Fibroblast of skin of scalp (primary cell): ENCODE measurements at regions not wholly inside any gene's neighbourhood (a gene's known extent, or its start where the extent isn't known, plus 50 kb on each side); places are given as distances from the start of the nearest gene placed in this dataset.

Experiments used
- DNase-seq: peaks from one replicate; pipeline ENCODE4 v3.0.0-alpha.2; 2013

DNA sequence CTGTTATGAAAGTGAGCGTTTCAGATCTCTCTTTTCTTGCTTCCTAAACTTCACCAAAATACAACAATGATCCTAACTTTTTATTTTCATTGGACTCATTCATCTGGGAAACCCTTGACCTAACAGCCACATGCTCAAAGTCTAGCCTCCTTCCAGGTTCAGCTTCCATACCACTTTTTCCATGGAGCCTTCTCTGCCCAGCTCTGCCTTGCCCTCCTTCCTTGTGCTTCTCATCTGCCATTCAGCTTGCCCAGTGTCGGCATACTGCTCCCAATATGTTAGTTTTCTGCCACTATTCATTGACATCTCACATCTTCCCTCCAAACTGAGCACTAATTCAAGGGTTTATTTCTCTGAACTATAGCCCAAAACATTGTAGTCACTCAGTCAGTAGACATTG, 214.7 kb downstream of the RAD51AP2 start:
- no peak for DNase-seq

DNA sequence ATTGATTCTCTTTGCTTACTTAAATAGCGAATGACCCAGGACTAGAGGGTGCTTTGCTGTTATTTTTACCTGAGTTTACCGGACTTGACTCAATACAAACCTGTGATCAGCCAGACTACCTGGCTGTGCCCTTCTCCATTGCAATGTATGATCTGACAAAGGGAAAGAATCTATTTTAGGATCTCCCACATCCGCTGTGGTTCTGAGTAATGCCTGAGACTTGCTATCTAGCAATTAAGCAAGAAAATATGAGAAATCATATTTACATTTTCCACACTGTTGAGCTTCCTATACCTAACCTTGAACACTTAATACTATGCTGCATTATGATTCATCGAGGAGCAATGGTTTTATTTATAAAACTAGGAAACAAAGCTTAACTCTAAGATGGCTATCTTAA, 215.2 kb downstream of the RAD51AP2 start:
- DNase-seq: peak; percentile 54

DNA sequence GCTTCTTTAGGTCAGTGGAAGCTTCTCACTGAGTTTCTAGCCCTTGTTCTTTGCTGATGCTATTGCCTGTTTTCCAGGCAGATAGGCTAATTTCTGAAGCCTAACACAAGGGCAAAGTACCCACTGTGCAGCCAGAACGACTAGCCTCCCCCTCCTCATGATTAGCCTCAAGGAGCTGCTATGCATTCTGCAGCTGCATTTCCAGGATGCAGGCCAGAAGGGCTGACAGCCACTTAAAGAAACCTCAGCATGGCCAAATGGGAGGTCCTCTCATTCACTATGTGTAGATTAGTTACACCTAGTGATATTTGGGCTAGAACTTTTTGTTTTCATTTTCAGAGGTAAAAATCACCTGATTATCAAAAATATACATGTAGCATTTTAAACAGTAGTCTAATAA, 216.0 kb downstream of the RAD51AP2 start:
- no peak for DNase-seq

DNA sequence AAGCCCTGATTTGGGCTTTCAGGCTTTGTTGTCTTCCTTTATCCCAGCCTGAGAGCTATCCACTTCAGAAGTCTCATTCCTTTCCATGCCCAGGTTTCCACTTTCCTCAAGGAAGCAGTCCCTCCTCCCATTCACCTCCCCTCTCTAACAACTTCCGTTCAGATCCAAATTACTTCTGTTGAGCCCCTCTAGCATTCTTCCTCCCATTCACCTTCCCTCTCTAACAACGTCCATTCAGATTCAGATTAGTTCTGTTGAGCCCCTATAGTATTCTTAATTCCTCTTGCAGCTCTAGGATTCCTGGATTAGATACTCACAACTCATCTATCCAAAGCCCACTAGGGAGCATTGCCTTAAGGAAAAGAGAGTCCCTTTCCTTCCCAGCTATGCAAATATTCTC, 216.8 kb downstream of the RAD51AP2 start:
- no peak for DNase-seq

DNA sequence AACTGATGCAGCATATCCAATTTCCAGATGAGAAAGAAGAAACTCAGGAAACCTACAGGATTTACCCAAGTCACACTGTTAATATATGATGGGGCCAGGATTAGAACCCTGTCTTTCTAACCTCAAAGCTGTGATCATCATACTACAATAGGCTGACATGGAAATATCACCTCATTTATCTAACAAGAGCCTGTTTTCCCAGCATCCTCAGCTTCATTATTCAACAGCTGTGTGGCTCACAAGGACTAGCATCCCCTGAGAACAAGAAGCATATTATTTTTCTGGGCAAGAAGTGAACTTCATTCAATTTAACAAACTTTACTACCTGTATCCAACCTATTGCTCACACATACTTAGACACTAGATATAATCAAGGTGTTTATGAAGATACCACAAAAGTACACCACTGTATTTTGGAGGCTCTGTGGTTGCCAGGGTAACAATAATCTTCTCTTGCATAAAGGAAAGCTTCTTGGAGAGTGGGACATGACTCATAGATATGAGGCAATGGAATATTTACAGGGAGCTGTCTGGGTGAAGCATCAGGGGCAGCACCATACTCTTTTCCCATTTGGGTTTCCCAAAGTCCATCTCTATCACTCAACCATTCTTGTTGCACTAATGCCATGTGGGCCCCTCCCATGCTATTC, 218.2 kb downstream of the RAD51AP2 start:
- peak; percentile 58 for DNase-seq

DNA sequence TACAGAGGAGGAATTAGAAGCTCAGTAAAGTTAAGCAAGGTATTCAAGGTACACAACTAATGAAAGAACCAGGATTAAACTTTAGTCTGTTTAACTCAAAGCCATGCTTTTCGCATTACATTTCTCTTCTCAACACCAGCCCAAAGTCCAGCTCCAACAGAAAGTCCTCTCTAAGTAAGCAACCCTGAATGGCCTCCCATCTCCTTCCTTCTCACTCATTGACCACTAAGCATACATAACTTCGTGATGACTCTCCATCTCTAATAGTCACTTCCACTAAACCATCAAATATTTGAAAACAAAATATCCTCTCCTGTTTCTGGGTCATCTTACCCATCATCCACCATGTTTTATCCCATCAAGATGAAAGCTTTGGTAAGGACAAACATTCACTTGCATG, 219.8 kb downstream of the RAD51AP2 start:
- peak; percentile 21 for DNase-seq

DNA sequence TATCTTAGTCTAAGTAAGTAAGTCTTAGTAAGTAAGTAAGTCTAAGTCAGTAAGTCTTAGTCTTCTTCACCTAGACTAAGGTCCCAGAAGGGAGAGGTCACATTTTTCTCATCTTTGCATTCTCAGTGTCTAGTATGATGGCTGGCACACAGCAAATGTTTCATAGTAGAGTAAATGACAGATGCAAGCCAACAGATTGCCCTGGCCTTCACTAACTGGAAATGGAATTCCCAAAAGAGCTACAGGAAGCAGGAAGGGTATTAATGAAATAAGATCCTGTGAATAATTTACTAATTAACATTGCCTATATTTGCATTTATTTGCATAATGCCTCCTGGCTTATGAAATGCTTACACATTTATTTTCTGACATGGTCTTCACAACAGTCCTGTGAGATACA, 221.6 kb downstream of the RAD51AP2 start:
- DNase-seq: no peak

DNA sequence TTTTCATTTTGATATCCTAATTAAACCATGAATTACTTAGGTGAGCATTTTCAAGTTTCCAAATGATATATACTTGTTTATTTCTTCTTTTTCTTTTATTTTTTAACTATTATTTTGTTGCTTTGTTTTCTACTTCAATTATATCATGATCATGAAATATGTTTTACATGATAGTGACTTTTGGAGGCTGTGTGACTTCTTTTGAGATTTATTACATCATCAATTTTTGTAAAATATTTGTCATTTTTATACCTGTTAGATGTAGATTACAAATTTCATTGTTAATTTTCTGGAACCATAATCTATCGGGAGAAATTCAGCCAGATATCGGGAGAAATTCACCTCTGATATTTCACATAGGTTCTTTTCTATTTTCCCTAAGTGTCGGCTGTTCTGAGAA, 228.6 kb downstream of the RAD51AP2 start:
- no peak for DNase-seq

DNA sequence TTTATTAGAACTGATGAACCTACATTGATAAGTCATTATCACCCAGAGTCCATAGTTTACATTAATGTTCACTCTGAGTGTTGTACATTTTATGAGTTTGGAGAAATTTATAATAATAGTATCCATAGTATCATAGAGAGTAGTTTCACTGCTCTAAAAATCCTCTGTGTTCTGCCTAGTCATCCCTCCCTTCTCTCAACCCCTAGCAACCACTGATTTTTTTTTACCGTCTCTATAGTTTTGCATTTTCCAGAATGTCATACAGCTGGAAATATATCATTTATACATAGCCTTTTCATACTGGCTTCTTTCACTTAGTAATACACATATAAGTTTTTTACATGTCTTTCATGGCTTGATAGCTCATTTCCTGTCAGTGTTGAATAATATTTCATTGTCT, 231.1 kb downstream of the RAD51AP2 start:
- DNase-seq: no peak

DNA sequence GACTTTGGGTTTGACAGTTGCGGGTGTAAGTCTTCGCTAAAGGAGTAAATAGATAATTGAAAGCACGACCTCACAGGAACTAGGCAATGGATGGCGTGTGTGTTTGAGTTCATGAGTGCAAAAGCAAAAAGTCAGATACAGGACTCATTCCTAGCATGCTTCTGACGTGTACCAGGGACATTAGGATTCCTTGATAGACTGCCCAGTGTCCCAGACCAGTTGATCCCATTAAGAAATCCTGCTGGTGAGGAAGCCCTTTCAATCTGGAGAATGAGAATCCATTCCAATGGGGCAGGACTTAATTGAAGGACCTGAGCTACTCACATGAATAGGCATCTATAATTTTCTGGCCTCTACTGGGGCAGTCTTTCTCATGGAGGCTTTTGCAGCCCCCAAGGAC, 235.4 kb downstream of the RAD51AP2 start:
- DNase-seq: no peak

DNA sequence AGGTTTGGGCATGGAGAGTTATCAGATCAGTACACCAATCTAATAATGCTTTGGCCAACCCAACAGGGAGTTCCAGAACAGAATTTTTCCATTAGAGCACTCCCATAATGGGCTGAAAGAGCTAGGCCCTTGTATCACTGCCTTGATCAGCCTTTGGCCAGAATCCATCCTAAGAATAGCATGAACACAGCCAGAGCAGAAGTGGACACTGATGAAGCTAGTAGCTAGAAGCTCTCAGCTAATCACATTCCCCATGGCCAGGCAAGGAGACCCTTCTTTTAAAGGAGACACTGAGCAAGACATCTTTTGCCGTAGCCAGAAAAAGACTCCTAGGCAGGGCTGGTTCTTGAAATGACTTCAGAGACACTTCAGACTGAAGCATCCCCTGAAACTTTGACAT, 236.0 kb downstream of the RAD51AP2 start:
- no peak for DNase-seq

DNA sequence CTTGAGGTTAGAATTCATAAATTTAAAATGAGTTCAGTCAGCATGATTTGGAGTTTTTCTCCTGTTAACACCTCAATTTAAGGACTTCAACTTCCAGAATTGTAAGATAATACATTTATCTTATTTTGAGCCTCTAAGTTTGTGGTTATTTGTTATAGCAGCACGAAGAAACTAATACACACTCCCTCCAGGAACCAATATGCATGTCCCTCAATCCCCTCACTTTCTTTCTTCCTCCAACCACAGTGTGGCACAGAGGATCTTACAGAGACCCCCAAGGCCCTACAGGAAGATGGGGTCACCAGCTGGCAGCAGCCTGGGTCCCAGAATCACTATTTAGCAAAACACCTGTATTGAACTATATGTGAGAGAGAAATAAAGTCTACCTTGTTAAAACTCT, 242.0 kb downstream of the RAD51AP2 start:
- no peak for DNase-seq

DNA sequence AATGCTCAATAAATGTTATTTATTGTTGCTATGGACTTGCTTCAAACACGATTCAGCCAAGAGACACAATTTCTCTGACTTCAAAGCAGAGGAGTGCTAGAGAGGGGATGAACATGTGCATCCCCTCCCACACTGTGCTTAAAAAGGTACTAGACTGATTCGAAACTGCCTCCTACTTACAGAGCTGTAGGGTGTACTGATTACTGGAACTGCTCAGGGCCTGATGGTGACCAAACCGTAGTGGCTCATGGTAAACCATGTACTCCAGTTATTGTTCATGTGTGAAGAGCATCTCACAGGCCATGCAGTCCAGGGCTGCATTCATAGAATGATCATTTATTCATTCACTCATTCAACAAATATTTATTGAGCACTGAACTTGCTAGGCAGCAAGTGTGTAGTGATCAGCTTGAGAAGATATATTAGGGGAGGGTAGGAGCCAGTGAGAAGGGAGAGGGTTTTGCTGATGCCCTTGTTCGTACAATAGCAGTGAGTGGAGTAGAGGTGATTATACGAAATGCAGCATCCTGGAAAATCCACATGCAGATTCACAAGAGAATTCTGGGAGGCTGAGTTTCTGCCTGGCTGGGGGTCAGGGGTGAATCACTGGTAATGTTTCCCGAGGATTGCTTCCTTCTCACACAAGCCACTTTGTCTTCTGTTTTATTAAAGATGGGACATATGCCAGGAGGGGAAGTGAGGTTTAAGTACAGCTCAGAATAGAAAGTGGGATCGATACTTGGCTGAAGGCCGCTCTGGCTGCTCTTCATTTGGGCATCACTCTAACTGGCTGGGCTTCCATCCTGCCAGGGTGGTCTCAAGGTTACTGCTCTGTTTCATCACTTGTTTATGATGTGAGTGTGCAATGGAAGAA, 245.4 kb downstream of the RAD51AP2 start:
- DNase-seq: no peak

DNA sequence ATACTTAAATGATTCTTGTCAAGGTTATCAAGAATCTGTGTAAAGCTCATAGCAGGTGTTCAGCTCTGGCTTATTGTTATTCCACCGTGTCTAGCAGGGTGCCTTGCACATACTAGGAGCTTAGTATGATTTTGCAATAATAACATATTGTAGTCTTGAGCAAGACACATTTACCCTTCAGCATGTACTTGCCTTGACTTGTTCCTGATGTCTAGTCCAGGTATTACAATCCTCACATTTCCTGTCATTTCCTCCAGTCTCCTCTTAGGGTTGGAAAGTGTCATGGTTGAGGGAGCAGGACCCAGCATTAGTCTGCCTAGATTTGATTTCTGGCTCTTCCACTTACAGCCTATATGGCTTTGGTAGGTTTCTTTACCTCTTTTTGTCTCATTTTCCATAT, 246.1 kb downstream of the RAD51AP2 start:
- DNase-seq: no peak

DNA sequence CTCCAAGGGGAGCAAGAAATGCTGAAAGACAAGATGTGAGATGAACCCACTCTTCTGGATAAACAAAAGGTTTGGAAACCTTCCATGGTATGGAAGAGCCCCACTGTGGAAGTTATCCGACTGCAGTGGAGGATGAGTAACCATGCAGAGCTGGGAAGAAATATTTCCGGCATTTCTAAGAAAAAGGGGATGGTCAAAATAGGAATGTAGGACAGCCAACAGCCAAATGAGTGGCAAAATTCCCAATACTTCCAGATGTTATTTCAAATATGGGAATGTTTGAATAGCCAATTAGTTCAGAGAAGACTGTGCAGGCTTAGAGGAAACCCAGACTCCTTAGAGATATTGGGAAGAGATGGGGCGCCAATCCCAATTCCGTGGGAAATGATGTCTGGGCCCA, 246.8 kb downstream of the RAD51AP2 start:
- peak; percentile 64 for DNase-seq

DNA sequence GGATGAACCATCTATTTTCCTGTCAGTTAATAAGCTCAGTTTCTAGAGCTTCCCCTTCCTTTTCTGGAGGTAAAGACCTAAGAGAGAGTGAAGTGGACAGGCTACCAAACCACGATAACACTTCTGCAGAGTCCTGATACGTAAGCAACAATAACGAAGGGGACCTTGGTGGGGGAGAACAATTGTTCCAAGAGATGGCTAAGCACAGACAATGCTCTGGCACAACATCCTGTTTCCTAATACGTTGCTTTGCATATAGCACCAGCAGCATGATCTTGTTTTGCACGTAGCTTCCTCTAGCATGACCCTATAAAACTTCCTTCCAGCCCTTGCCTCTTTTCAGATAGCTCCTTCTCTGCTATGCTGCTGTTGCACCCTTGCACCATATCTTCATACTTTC, 247.3 kb downstream of the RAD51AP2 start:
- DNase-seq: no peak

DNA sequence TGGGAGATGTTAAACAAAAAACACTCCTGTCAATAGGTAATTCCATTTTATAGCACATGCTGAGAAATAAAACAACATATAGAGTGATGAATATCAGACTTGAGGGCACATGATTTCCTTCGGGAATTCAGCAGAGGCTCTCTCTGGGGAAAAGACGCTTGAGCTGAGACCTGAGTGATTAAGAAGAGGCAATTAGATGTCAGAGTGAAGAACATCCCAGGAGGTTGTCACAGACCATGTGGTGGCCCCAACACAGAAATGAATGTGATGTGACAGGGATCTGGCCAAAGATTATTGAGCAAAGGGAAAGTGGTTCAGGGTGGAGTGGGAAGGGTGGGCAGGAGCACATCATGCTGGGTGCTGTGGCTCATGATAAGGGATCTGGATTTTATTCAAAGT, 254.7 kb downstream of the RAD51AP2 start:
- DNase-seq: no peak

DNA sequence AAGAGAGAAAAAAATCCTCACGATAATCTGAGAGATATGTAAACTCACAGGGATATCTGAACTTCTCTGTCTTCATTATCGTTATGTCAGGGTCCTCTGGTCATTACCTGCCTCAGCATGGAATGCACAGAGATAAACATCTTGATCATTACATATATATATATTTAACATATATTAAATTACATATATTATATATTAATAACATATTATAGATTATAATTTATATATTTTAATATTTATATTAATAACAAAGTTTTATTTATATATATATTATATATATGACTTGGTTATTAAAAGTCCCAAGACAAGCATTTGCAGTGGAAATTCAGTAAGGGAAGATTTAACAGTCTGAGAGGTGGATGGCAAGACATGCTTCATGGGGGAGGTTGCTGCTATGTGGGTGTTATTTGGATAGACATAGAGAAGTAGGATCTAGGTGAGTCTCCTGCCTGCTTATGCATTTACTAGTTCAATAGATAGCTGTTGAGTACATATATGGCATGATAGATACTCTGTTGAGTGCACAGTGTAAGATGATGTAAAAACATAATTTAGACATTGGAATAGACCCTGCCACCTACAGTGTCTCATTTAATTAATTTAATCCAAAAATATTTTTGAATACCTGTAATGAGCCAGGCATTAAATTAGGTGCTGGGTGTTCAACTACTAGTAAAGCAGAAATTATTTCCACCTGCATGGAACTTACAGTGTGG, 255.2 kb downstream of the RAD51AP2 start:
- no peak for DNase-seq

DNA sequence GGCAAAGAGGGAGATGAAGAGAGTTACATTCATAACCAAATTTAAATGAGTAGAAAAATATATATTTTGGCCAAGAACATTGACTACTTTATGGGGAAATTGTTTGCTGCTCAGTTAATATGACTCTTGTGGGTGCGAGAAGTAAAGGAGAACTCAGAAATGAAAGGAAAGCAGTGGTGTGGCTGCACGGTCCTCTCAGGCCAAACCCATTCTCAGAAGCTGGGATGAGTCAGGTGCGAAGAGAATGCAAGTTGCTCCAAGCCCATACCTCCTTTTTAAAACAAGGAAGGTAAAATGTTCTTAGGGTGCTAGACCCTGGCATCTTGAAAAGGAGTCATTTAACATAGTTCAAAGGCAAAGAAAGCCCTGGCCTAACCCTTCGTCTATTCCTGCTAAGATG, 258.6 kb downstream of the RAD51AP2 start:
- DNase-seq: no peak

DNA sequence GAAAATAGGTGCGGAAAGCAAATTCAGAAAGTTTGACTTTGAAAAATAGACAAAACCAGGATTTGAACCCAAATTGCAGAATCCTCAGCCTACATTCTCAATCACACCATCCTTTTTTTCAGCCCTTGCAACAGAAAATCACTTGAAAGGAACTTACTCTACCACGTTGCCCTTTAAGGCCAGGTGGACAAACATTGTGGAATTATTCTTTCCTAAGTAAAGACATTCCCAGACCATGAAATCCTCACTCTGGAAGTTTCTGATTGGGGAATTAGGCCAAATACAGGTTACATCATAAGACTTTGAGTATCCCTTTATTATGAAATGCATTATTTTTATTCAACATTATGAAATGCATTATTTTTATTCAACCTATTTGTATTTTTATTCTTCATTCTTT, 259.4 kb downstream of the RAD51AP2 start:
- no peak for DNase-seq

DNA sequence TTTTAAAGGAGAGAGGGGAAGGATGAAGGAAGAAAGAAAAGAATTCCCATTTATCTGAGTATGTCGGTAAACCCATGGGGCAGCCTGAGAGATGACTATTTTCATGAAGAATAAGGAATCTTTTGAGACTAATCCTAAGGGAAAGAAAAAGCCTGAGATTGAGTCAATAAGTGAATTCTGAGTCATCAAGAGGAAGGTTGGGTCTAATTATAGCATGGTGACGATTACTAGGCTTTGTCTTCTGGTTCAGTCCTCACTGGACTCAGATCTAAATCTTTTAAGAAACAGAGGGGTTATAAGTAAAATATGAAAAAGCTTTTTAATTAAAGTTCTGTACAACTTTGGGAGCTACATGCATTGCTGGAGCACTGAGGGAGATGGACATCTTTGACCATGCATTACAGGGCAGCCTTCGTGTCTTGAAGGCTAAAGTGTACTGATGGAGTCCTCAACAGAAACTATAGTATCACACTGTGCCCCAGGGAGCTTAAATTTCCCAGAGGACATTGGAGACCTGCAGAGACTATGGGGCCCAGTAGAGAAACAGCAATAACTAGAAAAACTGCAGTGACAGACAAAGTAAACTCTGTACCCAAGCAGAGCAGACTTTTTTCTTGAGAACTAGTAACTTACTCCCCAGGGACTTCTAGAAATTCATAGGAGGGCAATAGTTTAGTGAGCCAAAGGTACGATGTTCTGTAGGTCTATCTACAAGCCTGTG, 260.9 kb downstream of the RAD51AP2 start:
- peak; percentile 32 for DNase-seq

DNA sequence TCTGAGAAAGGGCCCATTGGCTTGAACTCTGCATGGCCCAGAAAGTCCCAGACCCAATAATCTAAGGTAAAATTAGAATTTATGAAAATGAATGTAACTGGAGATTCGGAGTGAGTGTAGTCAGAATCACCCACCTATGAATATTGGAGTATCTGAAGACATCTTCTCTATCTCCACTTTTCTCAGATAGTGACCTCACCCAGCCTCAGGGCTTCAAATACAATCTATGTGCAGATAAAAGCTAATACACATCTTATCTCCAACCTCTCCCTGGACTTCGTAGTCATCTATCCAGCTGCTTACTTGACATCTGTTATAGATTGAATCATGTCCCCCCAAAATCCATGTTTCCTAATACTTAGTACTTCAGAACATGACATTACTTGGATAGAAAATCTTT, 263.2 kb downstream of the RAD51AP2 start:
- DNase-seq: no peak

DNA sequence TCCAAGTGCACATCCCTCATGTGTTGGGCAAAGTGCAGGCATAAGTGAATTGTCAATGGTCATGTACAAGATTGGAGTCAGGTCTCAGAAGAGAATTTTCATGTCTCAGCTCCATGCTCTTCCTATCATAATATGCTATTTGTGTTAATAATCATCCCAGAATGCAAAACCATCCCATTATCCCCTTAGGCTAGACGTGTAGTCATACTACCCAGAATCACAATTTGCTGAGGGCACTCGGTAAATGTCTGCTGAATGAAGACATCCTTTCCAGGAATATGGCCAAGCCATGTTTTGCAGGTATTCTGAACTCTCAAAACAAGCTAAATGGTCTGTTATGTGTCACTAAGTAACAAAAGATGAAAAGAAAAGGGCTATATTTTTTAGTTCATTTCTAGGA, 263.8 kb downstream of the RAD51AP2 start:
- DNase-seq: no peak
